ENCODE measurements at regions not wholly inside any gene's neighbourhood (a gene's known extent, or its start where the extent isn't known, plus 50 kb on each side); places are given as distances from the start of the nearest gene placed in this dataset.

GRCh38 chr13:81658598-81659370 is 1317.9 kb upstream of the SPRY2 start:
- intact Hi-C loops (cut with micrococcal nuclease) = no loop called here
- Mint-ChIP-seq H3K4me3 (no peak overlapping the region), H3K27me3 (no peaks in the 10 kb centered on the region), H3K9me3 (peaks cover 44% of the 10 kb centered on the region), H3K4me1 (ENCODE audit: low read depth) (no peaks in the 10 kb centered on the region), H3K27ac (no peak overlapping the region), H3K36me3 (ENCODE audit: low read depth) (no peaks in the 10 kb centered on the region)

GRCh38 chr13:81639984-81640582 is 1299.2 kb upstream of the SPRY2 start:
- H3K9me3 Mint-ChIP-seq = peaks cover 1% of the 10 kb centered on the region
- H3K27ac Mint-ChIP-seq = no peak overlapping the region
- intact Hi-C loops (cut with micrococcal nuclease) = no loop called here
- H3K36me3 Mint-ChIP-seq (ENCODE audit: low read depth) = no peaks in the 10 kb centered on the region
- H3K27me3 Mint-ChIP-seq = no peaks in the 10 kb centered on the region
- no peaks in the 10 kb centered on the region for H3K4me1 Mint-ChIP-seq (ENCODE audit: low read depth)
- no peak overlapping the region for H3K4me3 Mint-ChIP-seq

GRCh38 chr13:81637457-81637856 is 1296.5 kb upstream of the SPRY2 start:
- no peaks in the 10 kb centered on the region for H3K9me3 Mint-ChIP-seq
- no peak overlapping the region for H3K4me3 Mint-ChIP-seq
- no peaks in the 10 kb centered on the region for H3K4me1 Mint-ChIP-seq (ENCODE audit: low read depth)
- intact Hi-C loops (cut with micrococcal nuclease) = no loop called here
- no peak overlapping the region for H3K27ac Mint-ChIP-seq
- H3K27me3 Mint-ChIP-seq = no peaks in the 10 kb centered on the region
- H3K36me3 Mint-ChIP-seq (ENCODE audit: low read depth) = no peaks in the 10 kb centered on the region

GRCh38 chr13:81636120-81636519 is 1295.2 kb upstream of the SPRY2 start:
- H3K9me3 Mint-ChIP-seq = peaks cover 5% of the 10 kb centered on the region
- H3K4me3 Mint-ChIP-seq = no peak overlapping the region
- no peaks in the 10 kb centered on the region for H3K27me3 Mint-ChIP-seq
- intact Hi-C loops (cut with micrococcal nuclease) = no loop called here
- no peaks in the 10 kb centered on the region for H3K4me1 Mint-ChIP-seq (ENCODE audit: low read depth)
- H3K27ac Mint-ChIP-seq = no peak overlapping the region
- H3K36me3 Mint-ChIP-seq (ENCODE audit: low read depth) = no peaks in the 10 kb centered on the region

- no peaks in the 10 kb centered on the region for H3K4me1 Mint-ChIP-seq (ENCODE audit: low read depth)
- H3K4me3 Mint-ChIP-seq = no peak overlapping the region
- intact Hi-C loops (cut with micrococcal nuclease) = no loop called here
- H3K27me3 Mint-ChIP-seq = no peaks in the 10 kb centered on the region
- H3K36me3 Mint-ChIP-seq (ENCODE audit: low read depth) = no peaks in the 10 kb centered on the region
- H3K27ac Mint-ChIP-seq = no peak overlapping the region
- H3K9me3 Mint-ChIP-seq = peaks cover 8% of the 10 kb centered on the region
Measured at GRCh38 chr13:81615031-81615430, 1274.1 kb upstream of the SPRY2 start.

GRCh38 chr13:81610644-81611043 is 1269.7 kb upstream of the SPRY2 start:
- Mint-ChIP-seq H3K4me3 (no peak overlapping the region), H3K36me3 (ENCODE audit: low read depth) (no peaks in the 10 kb centered on the region), H3K27ac (no peak overlapping the region), H3K9me3 (peaks cover 8% of the 10 kb centered on the region), H3K27me3 (no peaks in the 10 kb centered on the region), H3K4me1 (ENCODE audit: low read depth) (no peaks in the 10 kb centered on the region)
- intact Hi-C loops (cut with micrococcal nuclease) = no loop called here

- no peak overlapping the region for H3K27ac Mint-ChIP-seq
- no peaks in the 10 kb centered on the region for H3K27me3 Mint-ChIP-seq
- H3K9me3 Mint-ChIP-seq = peaks cover 2% of the 10 kb centered on the region
- H3K36me3 Mint-ChIP-seq (ENCODE audit: low read depth) = no peaks in the 10 kb centered on the region
- H3K4me1 Mint-ChIP-seq (ENCODE audit: low read depth) = no peaks in the 10 kb centered on the region
- intact Hi-C loops (cut with micrococcal nuclease) = no loop called here
- H3K4me3 Mint-ChIP-seq = no peak overlapping the region
Measured at GRCh38 chr13:81609335-81609734, 1268.4 kb upstream of the SPRY2 start.

GRCh38 chr13:81606074-81606473 is 1265.1 kb upstream of the SPRY2 start:
- H3K4me3 Mint-ChIP-seq = no peak overlapping the region
- intact Hi-C loops (cut with micrococcal nuclease) = no loop called here
- H3K4me1 Mint-ChIP-seq (ENCODE audit: low read depth) = no peaks in the 10 kb centered on the region
- no peaks in the 10 kb centered on the region for H3K36me3 Mint-ChIP-seq (ENCODE audit: low read depth)
- no peaks in the 10 kb centered on the region for H3K27me3 Mint-ChIP-seq
- no peaks in the 10 kb centered on the region for H3K9me3 Mint-ChIP-seq
- no peak overlapping the region for H3K27ac Mint-ChIP-seq

GRCh38 chr13:81602241-81602640 is 1261.3 kb upstream of the SPRY2 start:
- Mint-ChIP-seq H3K36me3 (ENCODE audit: low read depth) (no peaks in the 10 kb centered on the region), H3K27me3 (no peaks in the 10 kb centered on the region), H3K4me1 (ENCODE audit: low read depth) (no peaks in the 10 kb centered on the region), H3K9me3 (no peaks in the 10 kb centered on the region), H3K27ac (no peak overlapping the region), H3K4me3 (no peak overlapping the region)
- intact Hi-C loops (cut with micrococcal nuclease) = no loop called here

GRCh38 chr13:81597101-81597500 is 1256.2 kb upstream of the SPRY2 start:
- Mint-ChIP-seq H3K36me3 (ENCODE audit: low read depth) (no peaks in the 10 kb centered on the region), H3K4me1 (ENCODE audit: low read depth) (no peaks in the 10 kb centered on the region), H3K27ac (no peak overlapping the region), H3K4me3 (no peak overlapping the region), H3K27me3 (no peaks in the 10 kb centered on the region), H3K9me3 (no peaks in the 10 kb centered on the region)
- intact Hi-C loops (cut with micrococcal nuclease) = no loop called here

- intact Hi-C loops (cut with micrococcal nuclease) = no loop called here
Measured at GRCh38 chr13:81596224-81596753, 1255.4 kb upstream of the SPRY2 start.

GRCh38 chr13:81591528-81592220 is 1250.7 kb upstream of the SPRY2 start:
- H3K9me3 Mint-ChIP-seq = no peaks in the 10 kb centered on the region
- intact Hi-C loops (cut with micrococcal nuclease) = no loop called here
- H3K27me3 Mint-ChIP-seq = no peaks in the 10 kb centered on the region

More at GRCh38 chr13:81596224-81596753, 1255.4 kb upstream of the SPRY2 start:
- no peak overlapping the region for H3K27ac Mint-ChIP-seq
- no peaks in the 10 kb centered on the region for H3K27me3 Mint-ChIP-seq
- no peaks in the 10 kb centered on the region for H3K36me3 Mint-ChIP-seq (ENCODE audit: low read depth)
- no peak overlapping the region for H3K4me3 Mint-ChIP-seq
- H3K9me3 Mint-ChIP-seq = no peaks in the 10 kb centered on the region
- no peaks in the 10 kb centered on the region for H3K4me1 Mint-ChIP-seq (ENCODE audit: low read depth)

GRCh38 chr13:81582381-81582780 is 1241.5 kb upstream of the SPRY2 start:
- no peak overlapping the region for H3K27ac Mint-ChIP-seq
- H3K4me3 Mint-ChIP-seq = no peak overlapping the region
- H3K36me3 Mint-ChIP-seq (ENCODE audit: low read depth) = no peaks in the 10 kb centered on the region
- intact Hi-C loops (cut with micrococcal nuclease) = no loop called here
- H3K9me3 Mint-ChIP-seq = peaks cover 7% of the 10 kb centered on the region
- H3K4me1 Mint-ChIP-seq (ENCODE audit: low read depth) = no peaks in the 10 kb centered on the region
- H3K27me3 Mint-ChIP-seq = no peaks in the 10 kb centered on the region

More at GRCh38 chr13:81591528-81592220, 1250.7 kb upstream of the SPRY2 start:
- Mint-ChIP-seq H3K4me1 (ENCODE audit: low read depth) (no peaks in the 10 kb centered on the region), H3K27ac (no peak overlapping the region), H3K36me3 (ENCODE audit: low read depth) (no peaks in the 10 kb centered on the region), H3K4me3 (no peak overlapping the region)

- Mint-ChIP-seq H3K9me3 (peaks cover 7% of the 10 kb centered on the region), H3K4me3 (no peak overlapping the region), H3K27me3 (no peaks in the 10 kb centered on the region), H3K27ac (no peak overlapping the region), H3K36me3 (ENCODE audit: low read depth) (no peaks in the 10 kb centered on the region), H3K4me1 (ENCODE audit: low read depth) (no peaks in the 10 kb centered on the region)
- intact Hi-C loops (cut with micrococcal nuclease) = no loop called here
Measured at GRCh38 chr13:81577601-81578195, 1236.8 kb upstream of the SPRY2 start.

Data from dendritic cell treated with granulocyte-macrophage colony-stimulating factor and Interleukin-4, amounts not matched to agents 40 ng/mL and 50 ng/mL, for 4 days (primary cell).